IMR-90 (cell line): ENCODE measurements at regions not wholly inside any gene's neighbourhood (a gene's known extent, or its start where the extent isn't known, plus 50 kb on each side); places are given as distances from the start of the nearest gene placed in this dataset.

Experiments
- ATAC-seq: fragments of 200-7000 bp; cut with Tn5 transposase; 2 replicates; pipeline ENCODE4 v1.9.1; 2020; ENCODE audit warnings: low read depth, mild to moderate bottlenecking, moderate library complexity
- BruUV-seq: library from RNA; stranded (reverse); fragments of 400-500 nt; replicated peaks from 2 replicates; lab custom pipeline; 2021; lab: Mats Ljungman, UMichigan
- CTCF ChIA-PET: fragments of 300-600 bp; formaldehyde crosslinking; extraction: SDS; loops from one replicate; lab custom pipeline; 2021; ENCODE audit warnings: antibody characterized with exemption; lab: Yijun Ruan, JAX
- POLR2A ChIA-PET: fragments of 300-600 bp; sonication (Branson Sonifier 250); formaldehyde crosslinking; loops from one replicate; lab custom pipeline; 2022; ENCODE audit warnings: antibody characterized with exemption; ENCODE audit not compliant: unreplicated experiment; lab: Charles Lee
- DNase-seq: peaks from one replicate; pipeline ENCODE4 v3.0.0; 2013
- H2AFZ ChIP-seq: replicated peaks from 2 replicates; pipeline ENCODE3; 2013; ENCODE audit warnings: low read length, mild to moderate bottlenecking; ENCODE audit not compliant: poor library complexity
- H2AK5ac ChIP-seq: 2 replicates; pipeline ENCODE4 v1.6.1; 2013; ENCODE audit warnings: low read depth, low read length, inconsistent platforms
- H2AK9ac ChIP-seq: replicated peaks from 2 replicates; pipeline ENCODE3; 2013; ENCODE audit warnings: mild to moderate bottlenecking, low read depth, low read length, moderate library complexity; ENCODE audit not compliant: poor library complexity
- H2BK120ac ChIP-seq: 2 replicates; pipeline ENCODE4 v1.6.1; 2013; ENCODE audit warnings: low read depth, low read length, inconsistent platforms
- H2BK15ac ChIP-seq: 3 replicates; pipeline ENCODE4 v1.6.1; 2013; ENCODE audit warnings: low read depth, low read length, inconsistent platforms
- H2BK20ac ChIP-seq: 2 replicates; pipeline ENCODE4 v1.6.1; 2013; ENCODE audit warnings: low read depth, mild to moderate bottlenecking, inconsistent platforms, low read length, moderate library complexity
- H2BK5ac ChIP-seq: 2 replicates; pipeline ENCODE4 v1.6.1; 2013; ENCODE audit warnings: mild to moderate bottlenecking, low read depth, low read length, inconsistent platforms; ENCODE audit not compliant: poor library complexity, severe bottlenecking
- H3K14ac ChIP-seq: replicated peaks from 2 replicates; pipeline ENCODE4 v1.6.1; 2013; ENCODE audit warnings: low read depth, low read length, inconsistent platforms
- H3K18ac ChIP-seq: 2 replicates; pipeline ENCODE4 v1.6.1; 2013; ENCODE audit warnings: low read depth, low read length, control low read depth
- H3K23ac ChIP-seq: 2 replicates; pipeline ENCODE4 v1.6.1; 2013; ENCODE audit warnings: low read depth, low read length, inconsistent platforms
- H3K27ac ChIP-seq: 2 replicates; pipeline ENCODE4 v1.5.1; 2013; ENCODE audit warnings: mild to moderate bottlenecking, control low read depth, low read length; ENCODE audit not compliant: insufficient read depth
- H3K27me3 ChIP-seq: 2 replicates; pipeline ENCODE4 v1.6.1; 2013; ENCODE audit warnings: low read length; ENCODE audit not compliant: control insufficient read depth, insufficient read depth
- H3K36me3 ChIP-seq: 2 replicates; pipeline ENCODE4 v1.6.1; 2013; ENCODE audit warnings: low read length, mixed read lengths; ENCODE audit not compliant: control insufficient read depth, insufficient read depth
- H3K4ac ChIP-seq: 2 replicates; pipeline ENCODE4 v1.6.1; 2013; ENCODE audit warnings: low read depth, low read length, inconsistent platforms
- H3K4me1 ChIP-seq: 2 replicates; pipeline ENCODE4 v1.6.1; 2013; ENCODE audit warnings: low read length, mixed read lengths; ENCODE audit not compliant: control insufficient read depth, insufficient read depth
- H3K4me2 ChIP-seq: 2 replicates; pipeline ENCODE4 v1.6.1; 2013; ENCODE audit warnings: low read depth, mild to moderate bottlenecking, control low read depth, low read length, moderate library complexity
- H3K4me3 ChIP-seq: 2 replicates; pipeline ENCODE4 v1.5.1; 2013; ENCODE audit warnings: low read depth, mild to moderate bottlenecking, control low read depth, low read length, moderate library complexity; ENCODE audit not compliant: insufficient read depth
- H3K56ac ChIP-seq: 2 replicates; pipeline ENCODE4 v1.6.1; 2013; ENCODE audit warnings: low read length, inconsistent platforms; ENCODE audit not compliant: insufficient read depth; ENCODE audit errors: extremely low read depth
- H3K79me1 ChIP-seq, 2 experiments: 2 replicates each; pipeline ENCODE4 v1.6.1; 2013; ENCODE audit warnings: low read length in 2 of 2, inconsistent platforms in 1 of 2, low read depth in 1 of 2
- H3K9ac ChIP-seq: 2 replicates; pipeline ENCODE4 v1.6.1; 2013; ENCODE audit warnings: low read depth, low read length, control low read depth
- H3K9me1 ChIP-seq: 2 replicates; pipeline ENCODE4 v1.6.1; 2013; ENCODE audit warnings: low read length, inconsistent platforms; ENCODE audit not compliant: insufficient read depth
- H3K9me3 ChIP-seq: 2 replicates; pipeline ENCODE4 v1.6.1; 2013; ENCODE audit warnings: low read length; ENCODE audit not compliant: control insufficient read depth, insufficient read depth
- H4K20me1 ChIP-seq: 2 replicates; pipeline ENCODE4 v1.6.1; 2013; ENCODE audit warnings: low read length, inconsistent platforms; ENCODE audit not compliant: insufficient read depth
- H4K5ac ChIP-seq: 2 replicates; pipeline ENCODE4 v1.6.1; 2013; ENCODE audit warnings: mild to moderate bottlenecking, low read depth, low read length, control low read depth
- H4K8ac ChIP-seq, 2 experiments: 2 replicates each; pipeline ENCODE4 v1.6.1; 2013; ENCODE audit warnings: low read depth in 2 of 2, low read length in 2 of 2, control low read depth in 1 of 2, inconsistent platforms in 1 of 2
- H4K91ac ChIP-seq: 2 replicates; pipeline ENCODE4 v1.6.1; 2013; ENCODE audit warnings: low read depth, low read length, inconsistent platforms; ENCODE audit not compliant: insufficient read depth
- BHLHE40 ChIP-seq: fragments of 150-350 bp; IDR thresholded peaks from 2 replicates; pipeline ENCODE4 v1.6.1; 2016; ENCODE audit warnings: mild to moderate bottlenecking, low read depth, low read length
- CEBPB ChIP-seq: IDR thresholded peaks from 2 replicates; pipeline ENCODE4 v1.6.1; 2012; ENCODE audit warnings: low read depth, low read length, improper control_type of control experiment
- FOS ChIP-seq: fragments of 150-350 bp; IDR thresholded peaks from 2 replicates; pipeline ENCODE4 v1.6.1; 2016; ENCODE audit warnings: low read depth, low read length
- MAZ ChIP-seq: IDR thresholded peaks from 2 replicates; pipeline ENCODE4 v1.6.1; 2012; ENCODE audit warnings: low read depth, mild to moderate bottlenecking, low read length, improper control_type of control experiment, moderate library complexity, borderline replicate concordance
- MXI1 ChIP-seq: IDR thresholded peaks from 2 replicates; pipeline ENCODE4 v1.6.1; 2012; ENCODE audit warnings: low read depth, mild to moderate bottlenecking, low read length, moderate library complexity, borderline replicate concordance
- POLR2A ChIP-seq: IDR thresholded peaks from 2 replicates; pipeline ENCODE4 v1.6.1; 2012; ENCODE audit warnings: mild to moderate bottlenecking, low read depth, low read length
- RAD21 ChIP-seq: IDR thresholded peaks from 2 replicates; pipeline ENCODE4 v1.6.1; 2012; ENCODE audit warnings: low read length, improper control_type of control experiment
- RFX5 ChIP-seq: IDR thresholded peaks from 2 replicates; pipeline ENCODE4 v1.8.0; 2012; ENCODE audit warnings: low read depth, mild to moderate bottlenecking, low read length, moderate library complexity
- SMC3 ChIP-seq: fragments of 150-350 bp; IDR thresholded peaks from 2 replicates; pipeline ENCODE4 v1.6.1; 2016; ENCODE audit warnings: low read depth, mild to moderate bottlenecking, antibody characterized with exemption, low read length, moderate library complexity
- WGBS, 2 experiments: methylation state at CpG; one replicate each; pipeline versions ENCODE4 v1.1.5 to v1.1.7; 2013; ENCODE audit warnings: missing lambda C conversion rate in 2 of 2; ENCODE audit not compliant: insufficient read length in 1 of 2; ENCODE audit errors: extremely low coverage in 2 of 2; 5-methylcytosine and 5-hydroxymethylcytosine counted together
- dilution Hi-C: fragments of 300-500 bp; cut with HindIII; formaldehyde crosslinking; loops from one replicate; pipeline ENCODE4 v1.14.3; 2018; ENCODE audit warnings: low sequenced_read_pairs; ENCODE audit not compliant: unreplicated experiment
- in situ Hi-C: fragments of 300-500 bp; cut with MboI; formaldehyde crosslinking; loops from 3 replicates; pipeline ENCODE4 v1.14.3; 2019; ENCODE audit warnings: low sequenced_read_pairs, inconsistent platforms, mixed read lengths
- intact Hi-C: fragments of 100-400 bp; cut with micrococcal nuclease; formaldehyde crosslinking; loops from 2 replicates; pipeline ENCODE4 v1.10.0; 2022
- TF ChIP-seq, protein P1 (sequence below): fragments of 150-350 bp; IDR thresholded peaks from 2 replicates; pipeline ENCODE4 v1.6.1; 2016; ENCODE audit warnings: low read depth, mild to moderate bottlenecking, low read length, moderate library complexity, borderline replicate concordance
- TF ChIP-seq, protein P2 (sequence below): conservative IDR thresholded peaks from 2 replicates; pipeline ENCODE4 v1.5.1; 2012; ENCODE audit warnings: mild to moderate bottlenecking, low read depth, low read length, improper control_type of control experiment

DNA sequence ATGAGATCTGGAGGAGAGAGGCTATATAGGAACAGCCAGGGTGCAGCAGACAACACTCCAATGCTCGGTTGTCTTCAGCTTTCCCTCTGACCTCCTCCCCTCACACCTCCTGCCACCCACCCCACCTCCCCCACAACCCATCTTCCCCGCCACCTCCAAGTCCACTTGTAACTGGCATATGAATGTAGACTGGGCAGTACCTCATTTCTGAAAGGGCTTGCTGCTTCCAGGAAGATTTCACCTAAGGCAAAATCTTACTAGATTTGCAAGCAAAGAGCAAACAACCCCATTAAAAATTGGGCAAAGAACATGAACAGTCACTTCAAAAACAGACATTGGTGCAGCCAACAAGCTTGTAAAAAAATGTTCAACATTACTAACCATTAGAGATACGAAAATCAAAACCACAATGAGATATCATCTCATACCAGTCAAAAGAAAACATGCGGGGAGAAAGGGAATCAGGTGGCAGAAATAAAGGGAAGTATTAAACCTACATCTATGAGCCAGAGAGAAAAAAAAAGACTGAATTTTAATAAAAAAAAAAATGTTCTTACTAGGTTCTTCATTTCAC lies 164.6 kb upstream of the C1GALT1 start:
- ChIA-PET POLR2A (no interaction called here), CTCF (no interaction called here)
- no peak for ATAC-seq
- Histone ChIP-seq H2BK15ac (no peak overlapping the region), H2BK20ac (no peak overlapping the region), H3K4me3 (no peak overlapping the region), H3K56ac (no peak overlapping the region), H4K8ac (no peak overlapping the region), H3K4ac (no peak overlapping the region), H3K27me3 (no peaks in the 10 kb centered on the region), H2AK5ac (no peak overlapping the region), H3K36me3 (no peaks in the 10 kb centered on the region), H2BK120ac (no peak overlapping the region), H3K9ac (no peak overlapping the region), H3K14ac (no peak overlapping the region), H3K27ac (no peak overlapping the region), H4K5ac (no peak overlapping the region), H2AK9ac (no peak overlapping the region), H3K79me1 (no peaks in the 10 kb centered on the region), H3K9me3 (no peaks in the 10 kb centered on the region), H3K23ac (no peak overlapping the region), H3K4me2 (no peak overlapping the region), H4K91ac (no peak overlapping the region), H2BK5ac (no peak overlapping the region), H3K18ac (no peak overlapping the region), H3K4me1 (no peaks in the 10 kb centered on the region), H4K20me1 (no peaks in the 10 kb centered on the region), H2AFZ (no peak overlapping the region), H3K9me1 (no peaks in the 10 kb centered on the region)
- TF ChIP-seq FOS (no peak), SMC3 (no peak), MXI1 (no peak), CEBPB (no peak), RFX5 (no peak), RAD21 (no peak), POLR2A (no peak), BHLHE40 (no peak), MAZ (no peak)
- TF ChIP-seq, protein P1, sequence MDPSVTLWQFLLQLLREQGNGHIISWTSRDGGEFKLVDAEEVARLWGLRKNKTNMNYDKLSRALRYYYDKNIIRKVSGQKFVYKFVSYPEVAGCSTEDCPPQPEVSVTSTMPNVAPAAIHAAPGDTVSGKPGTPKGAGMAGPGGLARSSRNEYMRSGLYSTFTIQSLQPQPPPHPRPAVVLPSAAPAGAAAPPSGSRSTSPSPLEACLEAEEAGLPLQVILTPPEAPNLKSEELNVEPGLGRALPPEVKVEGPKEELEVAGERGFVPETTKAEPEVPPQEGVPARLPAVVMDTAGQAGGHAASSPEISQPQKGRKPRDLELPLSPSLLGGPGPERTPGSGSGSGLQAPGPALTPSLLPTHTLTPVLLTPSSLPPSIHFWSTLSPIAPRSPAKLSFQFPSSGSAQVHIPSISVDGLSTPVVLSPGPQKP, result no peak
- TF ChIP-seq, protein P2, sequence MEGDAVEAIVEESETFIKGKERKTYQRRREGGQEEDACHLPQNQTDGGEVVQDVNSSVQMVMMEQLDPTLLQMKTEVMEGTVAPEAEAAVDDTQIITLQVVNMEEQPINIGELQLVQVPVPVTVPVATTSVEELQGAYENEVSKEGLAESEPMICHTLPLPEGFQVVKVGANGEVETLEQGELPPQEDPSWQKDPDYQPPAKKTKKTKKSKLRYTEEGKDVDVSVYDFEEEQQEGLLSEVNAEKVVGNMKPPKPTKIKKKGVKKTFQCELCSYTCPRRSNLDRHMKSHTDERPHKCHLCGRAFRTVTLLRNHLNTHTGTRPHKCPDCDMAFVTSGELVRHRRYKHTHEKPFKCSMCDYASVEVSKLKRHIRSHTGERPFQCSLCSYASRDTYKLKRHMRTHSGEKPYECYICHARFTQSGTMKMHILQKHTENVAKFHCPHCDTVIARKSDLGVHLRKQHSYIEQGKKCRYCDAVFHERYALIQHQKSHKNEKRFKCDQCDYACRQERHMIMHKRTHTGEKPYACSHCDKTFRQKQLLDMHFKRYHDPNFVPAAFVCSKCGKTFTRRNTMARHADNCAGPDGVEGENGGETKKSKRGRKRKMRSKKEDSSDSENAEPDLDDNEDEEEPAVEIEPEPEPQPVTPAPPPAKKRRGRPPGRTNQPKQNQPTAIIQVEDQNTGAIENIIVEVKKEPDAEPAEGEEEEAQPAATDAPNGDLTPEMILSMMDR, result no peak
- WGBS, 2 experiments, result no CpG with 5 or more reads among the region's 4 CpGs
- no peak for DNase-seq
- no TSS peak for BruUV-seq
- dilution Hi-C loops, result no loop called here
- intact Hi-C loops, result no loop called here
- in situ Hi-C loops, result no loop called here
